ENCODE measurements at regions not wholly inside any gene's neighbourhood (a gene's known extent, or its start where the extent isn't known, plus 50 kb on each side); places are given as distances from the start of the nearest gene placed in this dataset.

- Histone ChIP-seq H2BK5ac (ENCODE audit: insufficient read length, low read length) (no peak overlapping the region), H2BK120ac (ENCODE audit: low read depth, low read length, poor library complexity, severe bottlenecking) (no peak overlapping the region), H4K91ac (ENCODE audit: insufficient read length, low read depth, low read length) (no peak overlapping the region), H3K79me1 (ENCODE audit: insufficient read depth, low read depth, low read length, poor library complexity, severe bottlenecking) (no peaks in the 10 kb centered on the region), H3K14ac (ENCODE audit: insufficient read depth, low read length) (no peak overlapping the region; the same call in 1 of the 2 replicates), H2AFZ (ENCODE audit: low read length) (no peak overlapping the region), H3T11ph (ENCODE audit: low read length) (no peak overlapping the region), H3K4me2 (ENCODE audit: insufficient read depth, insufficient read length, low read length) (no peak overlapping the region), H3K23me2 (ENCODE audit: insufficient read length, low read depth, low read length, poor library complexity, severe bottlenecking) (no peaks in the 10 kb centered on the region), H2AK5ac (ENCODE audit: insufficient read length, low read length) (no peak overlapping the region), H2BK15ac (ENCODE audit: low read depth, low read length) (no peak overlapping the region), H3K56ac (ENCODE audit: insufficient read length, low read depth, low read length) (no peak overlapping the region), H2BK20ac (ENCODE audit: low read depth, low read length, poor library complexity, severe bottlenecking) (no peak overlapping the region), H3K79me2 (ENCODE audit: insufficient read depth, low read length) (no peaks in the 10 kb centered on the region), H4K8ac (replicated peaks; ENCODE audit: insufficient read length, low read depth, low read length) (no peak overlapping the region), H3K4ac (ENCODE audit: low read depth, low read length) (no peak overlapping the region), H3K27ac (ENCODE audit: insufficient read length, low read depth, low read length) (no peak overlapping the region), H3K18ac (ENCODE audit: insufficient read length, low read depth, low read length) (no peak overlapping the region), H3K4me1 (ENCODE audit: insufficient read depth, low read length) (no peaks in the 10 kb centered on the region; the same call in 1 of the 2 replicates), H3K27me3 (ENCODE audit: insufficient read depth, low read length) (no peaks in the 10 kb centered on the region), H3K9me3 (ENCODE audit: control insufficient read depth, low read depth, low read length) (no peaks in the 10 kb centered on the region), H4K20me1 (ENCODE audit: control insufficient read depth, insufficient read depth, insufficient read length) (no peaks in the 10 kb centered on the region), H3K23ac (ENCODE audit: insufficient read length, low read depth, low read length) (no peak overlapping the region), H3K9ac (ENCODE audit: extremely low read depth, insufficient read length, low read length) (no peak overlapping the region), H4K5ac (ENCODE audit: insufficient read length, low read depth, low read length) (no peak overlapping the region), H2BK12ac (ENCODE audit: insufficient read length, low read depth, low read length) (no peak overlapping the region)
- DNase-seq: no peak
- H3K27me3 Mint-ChIP-seq (ENCODE audit: low read depth): peaks cover 12% of the 10 kb centered on the region
- H3K9me3 Mint-ChIP-seq: no peaks in the 10 kb centered on the region; a peak in 1 of 5 replicates
- H3K27ac Mint-ChIP-seq: no peak overlapping the region
- no peak overlapping the region for H3K4me3 Mint-ChIP-seq
- no CpG with 5 or more reads among the region's 8 CpGs for WGBS (ENCODE audit: extremely low coverage, insufficient read length, low lambda C conversion rate)
- H3K36me3 Mint-ChIP-seq (ENCODE audit: insufficient read depth in 1 of 3, low read depth in 3 of 3): no peaks in the 10 kb centered on the region
- peaks cover 0 to 9% of the 10 kb centered on the region in 2 experiments; a peak in 2 of 4 replicates for H3K4me1 Mint-ChIP-seq
- TF ChIP-seq CTCF (conservative IDR thresholded peaks at IDR 0.05): peak; percentile 50
Observed at GRCh38 chr17:79301469-79301868, 226.8 kb downstream of the ENGASE start.

Measured in H9 (cell line).